ENCODE measurements at regions not wholly inside any gene's neighbourhood (a gene's known extent, or its start where the extent isn't known, plus 50 kb on each side); places are given as distances from the start of the nearest gene placed in this dataset.

DNA sequence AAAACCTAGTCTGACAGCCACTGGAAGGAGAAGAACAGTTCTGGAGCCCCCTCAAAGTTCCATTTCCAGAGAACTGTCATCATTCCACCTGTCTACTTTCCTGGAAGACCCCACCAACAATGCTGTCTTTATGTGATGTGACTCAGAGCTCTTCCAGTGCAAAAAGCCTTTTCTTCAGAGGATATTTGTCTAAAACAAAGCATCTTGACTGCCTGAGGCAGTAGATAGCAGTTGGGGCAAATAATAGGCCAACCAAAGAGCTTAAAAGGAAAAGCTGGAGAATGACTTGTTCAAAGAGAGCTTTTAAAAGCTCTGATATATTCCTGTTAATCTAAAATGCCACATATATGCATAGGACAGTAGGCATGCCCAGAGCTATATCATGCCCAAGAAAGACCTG, 62.6 kb downstream of the MIS18A start:
- no peak for DNase-seq (ENCODE audit: low read depth in 2 of 2)

DNA sequence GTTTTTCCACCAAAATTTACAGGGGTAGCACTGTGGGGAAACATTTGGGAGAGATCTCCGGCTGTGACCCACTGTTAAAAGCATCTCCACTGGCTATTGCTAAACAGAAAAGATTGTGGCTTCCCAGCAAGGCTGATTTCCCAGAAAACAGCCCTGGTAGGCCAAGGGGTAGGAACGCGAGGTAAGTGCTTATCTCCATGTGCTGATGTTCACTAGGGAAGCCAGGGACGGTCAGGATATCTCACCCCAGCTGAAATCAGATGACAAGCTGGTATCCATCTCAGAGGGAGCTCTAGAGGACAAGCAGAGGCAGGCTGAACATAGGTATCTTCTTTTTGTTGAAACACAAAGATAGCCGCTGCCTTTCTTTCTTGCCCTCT, 63.6 kb downstream of the MIS18A start:
- no peak for DNase-seq (ENCODE audit: low read depth in 2 of 2)

DNA sequence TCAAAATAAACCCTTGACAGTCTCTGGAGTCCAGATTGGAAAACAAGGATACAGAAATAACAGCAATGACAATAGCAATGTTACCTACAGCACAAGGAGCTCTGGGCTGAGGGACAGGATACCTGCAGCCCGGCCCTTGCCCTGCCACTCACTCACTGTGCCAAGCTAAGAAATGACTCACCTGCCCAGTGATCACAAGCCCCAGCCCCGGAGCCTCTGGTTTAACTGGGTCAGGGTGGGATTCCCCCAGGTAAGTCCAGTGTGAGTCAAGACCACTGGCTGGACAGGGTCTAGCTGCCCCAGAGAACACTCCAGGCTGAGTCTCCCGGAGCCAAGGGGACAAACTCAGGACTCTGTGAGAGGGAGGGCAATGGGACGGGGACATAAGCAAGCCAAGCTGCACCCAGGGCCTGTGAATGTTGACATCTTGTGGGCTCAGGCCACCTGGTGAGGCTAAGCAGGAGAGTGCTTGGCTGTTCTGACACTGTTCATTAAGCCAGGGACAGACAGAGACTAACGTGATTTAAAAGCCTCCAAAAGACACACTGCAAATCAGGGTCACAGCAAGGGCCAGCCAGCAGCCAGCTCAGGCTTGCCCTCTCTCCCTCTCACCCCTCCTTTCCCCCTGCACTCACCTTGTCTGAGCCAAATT, 64.1 kb downstream of the MIS18A start:
- DNase-seq (ENCODE audit: low read depth in 2 of 2): no peak

DNA sequence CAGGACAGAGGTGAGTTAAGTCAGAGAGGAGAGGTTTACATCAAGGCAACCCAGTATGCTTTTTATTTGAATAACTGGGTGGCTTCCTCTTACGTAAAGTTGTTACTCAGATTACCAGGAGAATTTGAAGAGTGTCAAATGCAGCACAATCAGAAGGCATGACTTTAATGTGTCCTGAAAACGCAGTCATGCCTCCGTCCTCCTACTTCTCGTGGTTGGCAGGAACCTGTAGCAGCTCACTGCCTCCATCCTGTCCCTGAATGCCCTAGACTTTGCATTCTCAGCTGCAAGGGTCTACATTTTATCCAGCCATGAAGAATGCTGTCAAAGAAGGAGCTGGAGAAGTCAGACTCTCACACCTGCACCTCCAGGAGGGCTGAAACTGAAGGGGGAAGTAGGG, 66.7 kb downstream of the MIS18A start:
- DNase-seq (ENCODE audit: low read depth in 2 of 2): no peak

DNA sequence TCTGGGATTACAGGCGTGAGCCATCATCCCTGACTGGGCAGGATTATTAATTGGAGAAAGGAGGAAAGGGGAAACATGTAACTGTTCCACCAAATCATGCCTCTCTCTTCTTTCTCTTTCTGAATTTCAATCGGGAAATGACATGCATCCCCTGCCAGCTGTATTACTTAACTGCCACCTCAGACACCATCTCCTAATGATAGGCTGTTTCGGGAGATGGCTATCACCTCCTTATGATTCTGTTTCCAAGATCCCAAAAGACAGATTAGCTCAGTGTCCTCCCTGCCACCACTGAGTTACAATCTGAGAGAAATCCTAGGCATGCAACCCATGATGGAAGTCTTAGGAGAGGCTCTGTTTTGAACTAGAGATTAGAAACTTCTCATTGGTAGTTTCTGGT, 67.5 kb downstream of the MIS18A start:
- no peak for DNase-seq (ENCODE audit: low read depth in 2 of 2)

DNA sequence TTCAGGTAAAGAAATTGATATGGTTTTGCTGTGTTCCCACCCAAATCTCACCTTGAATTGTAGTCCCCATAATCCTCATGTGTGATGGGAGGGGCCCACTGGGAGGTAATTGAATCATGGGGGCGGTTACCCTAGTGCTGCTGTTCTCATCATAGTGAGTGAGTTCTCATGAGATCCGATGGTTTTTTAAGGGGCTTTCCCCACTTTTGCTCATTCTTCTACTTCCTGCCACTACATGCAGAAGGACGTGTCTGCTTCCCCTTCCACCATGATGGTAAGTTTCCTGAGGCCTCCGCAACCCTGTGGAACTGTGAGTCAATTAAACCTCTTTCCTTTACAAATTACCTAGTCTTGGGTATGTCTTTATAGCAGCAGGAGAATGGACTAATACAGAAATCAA, 69.3 kb downstream of the MIS18A start:
- DNase-seq (ENCODE audit: low read depth in 2 of 2): no peak

DNA sequence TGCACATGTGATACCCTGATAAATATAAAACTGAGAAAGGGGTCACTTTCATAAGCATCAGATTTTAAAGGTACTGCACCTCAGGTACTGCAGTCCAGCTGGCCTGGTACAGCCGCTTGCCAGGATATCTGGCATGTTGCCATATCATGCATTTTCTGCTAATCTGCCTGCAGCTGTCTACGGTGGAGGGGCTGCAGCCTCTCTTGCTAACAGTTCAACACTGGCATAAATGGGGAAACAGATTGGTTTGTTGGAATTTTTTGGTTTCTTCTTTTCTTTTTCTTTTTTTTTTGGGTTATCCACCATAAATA, 71.5 kb downstream of the MIS18A start:
- no peak for DNase-seq (ENCODE audit: low read depth in 2 of 2)

DNA sequence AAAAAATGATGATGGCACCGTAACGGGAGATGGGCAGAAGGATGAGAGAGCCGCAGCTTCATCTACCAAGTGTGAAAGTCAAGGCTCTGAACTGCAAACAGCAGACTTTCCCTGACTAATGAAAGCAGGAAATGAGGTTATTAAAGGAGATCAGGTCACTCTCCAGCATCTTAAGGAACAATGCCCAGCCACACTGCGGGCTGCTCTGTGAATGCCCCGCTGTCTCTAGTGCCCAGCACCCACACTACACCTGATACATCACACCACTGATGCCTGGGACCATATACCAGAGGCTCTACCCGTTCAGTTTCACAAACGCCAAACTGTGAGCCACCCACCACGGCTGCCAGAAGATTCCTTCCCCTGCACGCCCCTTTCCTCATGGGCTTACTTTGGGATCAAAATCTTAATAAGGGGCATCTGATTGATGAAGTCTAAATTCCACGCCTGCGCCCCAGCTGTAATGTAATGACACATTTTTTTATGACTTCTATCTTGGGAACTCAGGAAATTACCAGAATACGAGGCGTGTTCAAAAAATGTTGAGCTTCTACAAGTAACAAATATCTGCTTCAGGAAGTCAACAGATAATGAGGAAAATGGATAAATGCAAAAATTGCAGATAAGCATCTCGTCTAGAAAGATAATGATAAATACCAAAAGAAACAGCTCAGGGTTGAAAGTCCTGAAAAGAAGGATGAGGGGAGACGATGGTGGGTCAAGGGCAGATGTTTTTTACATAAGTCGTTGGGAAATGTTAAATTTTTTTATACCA, 72.0 kb downstream of the MIS18A start:
- DNase-seq (ENCODE audit: low read depth in 2 of 2): no peak

DNA sequence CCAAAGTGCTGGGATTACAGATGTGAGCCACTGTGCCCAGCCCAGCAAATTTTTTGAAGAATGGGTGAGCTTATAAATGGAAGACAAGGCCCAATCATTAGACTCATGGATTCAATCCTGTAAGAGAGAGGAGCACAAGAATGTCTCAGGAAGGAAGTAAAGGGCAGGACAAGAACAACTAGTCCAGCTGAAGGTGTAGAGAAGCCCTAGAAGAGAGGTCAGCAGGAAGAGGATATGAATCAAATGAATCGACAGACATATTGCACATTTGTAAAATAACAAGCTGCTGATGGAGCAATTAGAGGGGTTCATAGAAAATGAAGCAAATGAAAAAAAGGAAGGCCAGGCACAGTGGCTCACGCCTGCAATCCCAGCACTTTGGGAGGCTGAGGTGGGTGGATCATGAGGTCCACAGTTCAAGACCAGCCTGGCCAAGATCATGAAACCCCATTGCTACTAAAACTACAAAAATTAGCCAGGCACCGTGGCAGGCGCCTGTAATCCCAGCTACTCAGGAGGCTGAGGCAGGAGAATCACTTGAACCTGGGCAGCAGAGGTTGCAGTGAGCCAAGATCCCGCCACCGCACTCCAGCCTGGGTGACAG, 74.9 kb downstream of the MIS18A start:
- DNase-seq (ENCODE audit: low read depth in 2 of 2): no peak

DNA sequence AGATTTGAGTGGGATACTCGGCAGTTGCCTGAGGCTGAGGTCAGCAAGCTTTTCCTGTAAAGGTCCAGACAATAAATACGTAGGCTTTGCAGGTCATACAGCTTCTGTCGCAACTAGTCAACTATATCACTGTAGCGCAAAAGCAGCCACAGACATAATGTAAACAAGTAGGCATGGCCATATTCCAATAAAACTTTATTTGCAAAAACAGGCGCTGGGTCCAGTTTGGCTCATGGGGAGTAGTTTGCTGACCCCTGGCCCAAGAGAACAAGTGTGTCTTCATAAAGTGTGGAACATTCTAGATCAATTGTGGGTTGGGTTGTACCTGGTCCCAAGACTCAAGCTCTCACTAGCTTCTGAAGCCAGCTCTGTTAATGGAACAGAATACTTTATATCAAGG, 78.8 kb downstream of the MIS18A start:
- no peak for DNase-seq (ENCODE audit: low read depth in 2 of 2)

DNA sequence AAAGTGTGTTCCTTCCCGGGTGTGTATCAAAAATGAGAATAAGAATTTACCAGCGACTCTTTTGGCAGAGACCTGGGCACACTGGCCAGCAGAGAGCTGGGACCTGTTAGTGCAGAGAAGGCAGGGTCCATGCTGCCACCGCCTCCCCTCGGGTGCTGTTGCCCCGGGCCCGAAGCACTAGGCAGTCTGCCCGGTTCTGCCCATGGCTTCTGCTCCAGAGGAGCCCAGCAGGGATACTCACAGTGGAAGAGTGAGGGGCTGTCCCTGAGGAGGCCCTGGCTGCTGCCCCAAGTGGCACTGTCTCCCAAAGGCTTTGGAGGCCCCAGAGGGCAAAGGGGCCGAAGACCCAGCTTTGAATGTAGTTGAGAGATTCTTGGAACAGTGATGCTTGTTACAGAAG, 80.5 kb downstream of the MIS18A start:
- no peak for DNase-seq (ENCODE audit: low read depth in 2 of 2)

DNA sequence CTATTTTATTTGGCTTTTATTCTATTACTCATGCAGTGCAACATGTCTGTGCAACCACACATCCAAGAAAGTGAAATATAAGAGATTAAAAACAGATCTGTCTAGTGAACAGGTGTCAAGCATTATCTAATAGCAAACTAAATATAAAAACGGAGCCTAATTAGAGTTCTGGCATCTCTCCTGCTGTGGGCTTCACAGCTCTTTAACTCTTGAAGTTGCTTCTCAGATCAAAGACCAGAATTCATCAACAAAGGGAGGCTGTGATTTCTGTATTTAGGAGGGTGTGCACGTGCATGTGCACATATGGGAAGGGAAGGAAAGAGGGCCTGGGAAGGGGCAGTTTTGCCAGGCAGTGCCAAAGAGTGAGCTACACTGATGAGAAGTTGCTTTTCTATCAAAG, 81.0 kb downstream of the MIS18A start:
- no peak for DNase-seq (ENCODE audit: low read depth in 2 of 2)

DNA sequence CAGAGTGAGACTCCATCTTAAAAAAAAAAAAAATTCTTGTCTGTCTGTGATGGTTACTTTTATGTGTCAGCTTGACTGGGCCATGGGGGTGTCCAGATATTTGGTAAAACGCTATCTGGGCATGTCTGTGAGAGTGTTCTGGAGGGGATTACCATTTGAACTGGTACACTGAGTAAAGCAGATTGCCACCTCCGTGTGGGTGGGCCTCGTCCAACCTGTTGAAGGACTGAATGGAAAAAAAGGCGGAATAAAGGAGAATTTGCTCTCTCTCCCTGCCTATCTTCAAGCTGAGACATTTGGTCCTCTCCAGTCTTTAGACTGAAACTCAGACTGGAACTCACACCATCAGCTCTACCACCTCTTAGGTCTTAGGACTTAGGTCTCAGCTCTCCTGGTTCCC, 82.8 kb downstream of the MIS18A start:
- no peak for DNase-seq (ENCODE audit: low read depth in 2 of 2)

DNA sequence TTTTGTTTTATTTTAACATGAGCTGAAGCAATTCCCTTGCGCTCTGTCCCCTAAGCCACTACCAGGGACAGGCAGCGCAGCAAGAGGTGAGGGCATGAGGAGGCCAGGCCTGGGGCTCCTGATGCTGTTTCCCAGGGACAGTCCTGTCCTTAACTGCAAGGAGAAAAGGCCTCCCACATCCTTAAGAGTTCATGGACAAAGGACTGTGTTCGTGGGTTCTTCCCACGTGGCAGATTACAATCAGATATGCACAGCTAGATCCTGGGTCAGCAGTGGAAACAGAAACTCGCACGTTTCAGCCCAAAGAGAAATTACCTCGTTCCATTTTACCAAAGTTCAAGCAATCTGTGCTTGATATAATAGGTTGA, 85.8 kb downstream of the MIS18A start:
- no peak for DNase-seq (ENCODE audit: low read depth in 2 of 2)

DNA sequence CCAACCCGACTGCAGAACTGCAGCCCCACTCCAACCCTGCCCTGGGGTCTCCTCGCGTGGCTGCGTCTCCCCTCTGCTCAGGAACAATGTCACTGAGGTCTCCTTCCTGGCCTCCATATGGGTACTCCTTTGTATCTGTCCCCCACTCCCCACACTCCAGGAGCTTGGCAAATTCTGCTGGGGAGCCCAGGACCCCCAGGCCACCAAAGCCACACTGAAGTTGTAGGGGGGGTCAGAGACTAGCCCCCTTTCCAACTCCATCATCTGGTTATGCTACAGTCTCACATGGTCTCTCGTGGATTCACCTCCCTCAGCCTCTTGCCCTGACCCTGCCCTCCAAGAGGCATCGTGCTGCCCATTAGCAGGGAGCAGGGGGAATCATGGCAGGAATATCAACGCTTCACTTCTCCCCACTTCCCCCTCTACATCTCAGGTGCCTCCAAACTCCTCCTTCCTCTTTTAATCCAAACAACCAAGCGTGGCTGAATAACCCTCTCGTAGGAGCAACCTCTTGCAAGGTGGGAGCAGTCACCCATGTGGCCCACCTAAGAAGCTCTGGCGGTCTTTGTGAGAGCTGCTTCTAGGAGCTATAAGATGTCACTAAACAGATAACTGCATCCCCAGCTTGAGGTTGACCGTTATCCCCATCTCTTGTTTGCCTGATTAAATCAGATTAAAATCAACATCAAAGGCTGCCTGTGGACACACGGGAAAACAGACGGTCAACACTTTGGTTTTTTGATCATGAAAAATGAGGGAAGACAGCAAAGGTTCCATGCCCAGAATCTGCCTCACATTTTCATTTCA, 86.4 kb downstream of the MIS18A start:
- DNase-seq (ENCODE audit: low read depth in 2 of 2): no peak

DNA sequence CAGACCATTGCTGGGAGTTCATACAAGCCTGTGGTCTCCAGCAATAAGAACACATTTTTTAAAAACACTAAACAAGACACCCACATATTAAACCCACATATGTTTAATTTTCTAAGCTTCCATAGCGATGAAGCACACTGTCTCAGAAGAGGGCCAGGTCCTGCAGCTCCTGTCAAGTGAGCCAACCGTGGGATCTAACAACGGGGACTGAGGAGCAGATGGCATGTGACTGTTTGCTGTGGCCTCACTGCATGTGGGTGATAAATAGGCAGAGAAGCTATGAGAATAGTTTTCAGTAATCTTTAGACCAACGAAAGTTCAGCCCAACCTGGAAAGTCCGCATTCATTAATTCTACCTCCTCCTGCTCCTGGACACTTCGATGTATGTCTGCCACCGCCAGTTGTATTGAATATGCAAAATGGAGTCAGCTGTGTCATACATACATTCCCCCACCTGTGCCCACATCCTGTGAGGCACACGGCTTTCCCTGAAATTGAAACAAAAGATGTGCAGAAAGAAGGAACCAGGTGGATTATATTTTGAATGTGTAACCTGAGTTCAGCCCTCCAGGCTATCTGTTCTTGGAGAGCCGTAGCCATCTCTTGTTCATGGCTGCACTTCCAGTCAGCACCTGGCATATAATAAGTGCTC, 88.2 kb downstream of the MIS18A start:
- DNase-seq (ENCODE audit: low read depth in 2 of 2): no peak

DNA sequence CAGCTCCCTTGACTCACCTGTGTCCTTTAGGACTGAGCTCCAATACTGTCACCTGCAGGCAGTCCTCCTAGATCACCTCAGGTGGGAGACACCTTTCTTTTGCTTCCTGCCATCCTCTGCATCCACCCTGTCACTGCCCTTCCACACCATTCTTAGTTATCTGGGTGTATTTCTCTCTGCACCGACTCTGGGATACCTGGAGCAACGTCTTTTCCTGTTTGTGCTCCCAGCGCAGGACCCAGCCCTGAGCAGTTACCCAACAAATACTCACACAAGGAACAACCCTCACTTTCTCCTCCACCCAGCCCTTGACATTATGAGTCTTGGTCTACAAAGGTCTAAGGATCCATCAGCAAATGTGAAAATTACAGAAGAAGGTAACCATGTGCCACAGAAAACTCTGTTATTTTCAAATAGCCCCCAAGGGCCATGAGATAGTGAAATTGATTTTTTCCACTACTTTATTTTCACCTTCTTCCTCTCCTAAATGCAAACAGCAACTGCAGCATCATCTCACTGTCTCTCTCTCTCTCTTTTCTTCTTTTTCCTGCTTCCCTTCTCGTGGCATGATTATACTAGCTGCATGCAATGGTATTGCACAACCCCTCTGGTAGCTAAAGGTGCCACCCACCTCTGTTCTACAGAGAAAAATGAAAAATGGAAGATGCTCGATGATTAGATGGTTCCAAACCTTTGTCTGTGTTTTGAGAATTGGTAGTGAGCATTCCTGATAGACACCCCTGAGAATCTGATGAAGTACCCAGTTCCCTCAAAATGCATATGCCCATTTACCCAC, 89.0 kb downstream of the MIS18A start:
- no peak for DNase-seq (ENCODE audit: low read depth in 2 of 2)

DNA sequence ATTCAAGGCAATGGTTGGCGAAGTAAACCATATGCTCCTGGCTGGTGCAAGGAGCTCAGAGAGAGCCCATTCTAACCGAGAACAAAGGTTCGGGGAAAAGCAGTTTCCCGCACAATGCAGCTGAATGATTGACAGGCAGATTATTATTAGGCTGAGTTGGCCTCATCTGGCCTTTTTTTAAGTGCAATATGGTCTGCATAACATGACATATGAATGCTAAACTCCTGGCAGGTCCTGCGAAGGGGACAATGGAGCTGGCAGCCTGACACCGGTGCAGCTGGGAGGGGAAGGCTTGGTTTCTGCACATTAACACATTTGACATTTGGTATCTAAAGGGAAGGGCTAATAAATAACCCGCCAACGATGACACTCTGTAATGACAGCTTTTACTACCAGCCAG, 92.0 kb downstream of the MIS18A start:
- DNase-seq (ENCODE audit: low read depth in 2 of 2): no peak

DNA sequence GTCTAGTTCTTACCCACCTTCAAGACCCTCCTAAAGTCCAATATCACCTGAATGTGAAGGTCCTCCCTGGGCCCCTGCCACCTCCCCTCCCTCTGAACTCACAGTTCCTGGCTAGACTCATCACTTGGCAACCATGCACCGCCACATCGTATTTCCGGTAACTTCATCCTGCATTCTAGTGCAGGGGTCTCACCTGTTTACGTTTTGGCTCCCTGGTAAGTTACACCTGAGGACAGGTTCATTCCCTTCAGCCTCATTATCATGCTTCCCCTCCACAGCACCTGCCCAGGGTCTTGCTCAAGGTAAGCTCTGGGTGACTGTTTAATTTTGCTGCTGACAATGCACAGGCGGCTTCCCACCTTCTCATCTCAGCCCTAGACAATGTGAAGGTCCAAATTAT, 93.1 kb downstream of the MIS18A start:
- DNase-seq (ENCODE audit: low read depth in 2 of 2): no peak

DNA sequence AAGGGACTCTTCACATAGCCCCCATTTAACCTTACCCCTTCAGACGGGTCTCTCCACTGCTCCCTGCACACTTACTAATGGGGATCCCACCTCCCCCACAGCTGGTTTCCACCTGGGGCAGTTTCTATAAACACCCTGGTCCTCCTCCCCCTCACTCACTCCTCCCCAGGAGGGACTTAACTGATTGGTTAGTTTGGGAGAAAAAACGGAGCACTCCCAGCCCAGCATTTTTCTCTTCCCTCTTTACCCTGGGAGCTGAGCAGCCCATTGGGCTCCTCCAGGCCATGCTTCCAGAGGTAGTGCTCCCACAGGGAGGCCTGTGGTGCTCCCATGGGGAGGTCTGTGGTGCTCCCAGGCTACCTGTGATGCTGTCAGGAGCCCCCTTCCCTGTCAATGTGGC, 93.7 kb downstream of the MIS18A start:
- no peak for DNase-seq (ENCODE audit: low read depth in 2 of 2)

DNA sequence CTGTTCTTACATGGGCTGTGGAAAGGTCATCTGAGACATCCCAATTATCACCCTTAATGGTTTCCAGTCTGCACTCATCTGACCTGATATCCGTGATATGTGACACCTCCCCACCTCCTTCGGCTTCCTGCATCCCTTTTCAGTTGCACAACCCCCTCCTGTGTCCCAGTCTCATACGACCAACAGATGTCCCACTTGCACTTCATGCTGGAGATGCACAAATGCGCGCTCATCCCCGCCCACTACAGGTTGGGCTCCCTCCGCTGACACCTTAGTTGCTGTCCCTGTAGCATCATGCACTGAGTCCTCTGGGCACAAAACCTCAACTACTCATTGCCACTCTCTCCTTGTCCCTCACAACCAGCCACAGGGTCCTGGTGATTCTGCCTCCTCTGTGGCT, 94.4 kb downstream of the MIS18A start:
- DNase-seq (ENCODE audit: low read depth in 2 of 2): no peak

Measured in stimulated activated CD4-positive, alpha-beta T cell treated with anti-CD3 and anti-CD28 coated beads, Interleukin-12 subunit alpha, Interleukin-12 subunit beta, amount 100 ng/mL, for 24 hours (primary cell).